Colonic mucosa (tissue), 4 donors: ENCODE measurements at regions not wholly inside any gene's neighbourhood (a gene's known extent, or its start where the extent isn't known, plus 50 kb on each side); places are given as distances from the start of the nearest gene placed in this dataset.

Experiments
- DNase-seq: peaks from one replicate; pipeline ENCODE4 v3.0.0-alpha.2; 2020
- H3K27ac ChIP-seq: fragments of 200-600 bp; one replicate; pipeline ENCODE4 v1.8.0; 2021
- H3K27me3 ChIP-seq: fragments of 200-600 bp; one replicate; pipeline ENCODE4 v1.8.0; 2021
- H3K36me3 ChIP-seq: fragments of 200-600 bp; one replicate; pipeline ENCODE4 v1.8.0; 2021
- H3K4me1 ChIP-seq: fragments of 200-600 bp; one replicate; pipeline ENCODE4 v1.8.0; 2021; ENCODE audit warnings: mild to moderate bottlenecking
- H3K4me3 ChIP-seq: fragments of 200-600 bp; one replicate; pipeline ENCODE4 v1.8.0; 2021
- H3K9ac ChIP-seq, 2 donors: one replicate each; pipeline ENCODE4 v1.7.0; 2013; ENCODE audit warnings: control low read depth in 2 of 2, low read depth in 2 of 2, low read length in 2 of 2
- H3K9me3 ChIP-seq: fragments of 200-600 bp; one replicate; pipeline ENCODE4 v1.8.0; 2021
- intact Hi-C: fragments of 100-400 bp; cut with DNase I; formaldehyde crosslinking; loops from one replicate; pipeline ENCODE4 v1.14.1; 2022
- TF ChIP-seq, protein P1 (sequence below): fragments of 200-600 bp; IDR thresholded peaks from one replicate; pipeline ENCODE4 v1.8.0; 2022; ENCODE audit warnings: antibody characterized with exemption, mild to moderate bottlenecking
- donor health status: healthy.
- donor health status: DM: no; HTN: no; CAD: no.
- donor health status: DM: no; HTN: no; CAD: no.

DNA sequence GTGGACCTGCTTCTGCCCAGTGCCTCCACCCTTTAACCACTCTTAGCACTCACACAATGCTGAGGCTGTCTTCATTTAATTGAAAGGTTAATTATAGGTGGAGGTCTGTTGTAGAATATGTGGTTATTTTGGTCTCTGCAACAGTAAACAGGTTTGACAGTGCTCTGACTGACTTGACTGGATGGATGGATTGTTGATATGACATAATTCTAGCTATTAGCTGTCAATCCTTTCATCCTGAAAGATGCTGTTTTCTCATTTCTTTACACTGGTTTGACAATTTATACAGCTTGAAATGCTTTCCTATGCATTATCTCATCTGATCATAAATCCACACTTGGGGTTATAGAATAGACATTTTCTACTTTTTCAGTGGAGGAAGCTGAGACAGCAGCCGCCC, 210.7 kb downstream of the CDH26 start:
- H3K36me3 ChIP-seq: no peaks in the 10 kb centered on the region
- intact Hi-C loops: no loop called here
- TF ChIP-seq, protein P1, sequence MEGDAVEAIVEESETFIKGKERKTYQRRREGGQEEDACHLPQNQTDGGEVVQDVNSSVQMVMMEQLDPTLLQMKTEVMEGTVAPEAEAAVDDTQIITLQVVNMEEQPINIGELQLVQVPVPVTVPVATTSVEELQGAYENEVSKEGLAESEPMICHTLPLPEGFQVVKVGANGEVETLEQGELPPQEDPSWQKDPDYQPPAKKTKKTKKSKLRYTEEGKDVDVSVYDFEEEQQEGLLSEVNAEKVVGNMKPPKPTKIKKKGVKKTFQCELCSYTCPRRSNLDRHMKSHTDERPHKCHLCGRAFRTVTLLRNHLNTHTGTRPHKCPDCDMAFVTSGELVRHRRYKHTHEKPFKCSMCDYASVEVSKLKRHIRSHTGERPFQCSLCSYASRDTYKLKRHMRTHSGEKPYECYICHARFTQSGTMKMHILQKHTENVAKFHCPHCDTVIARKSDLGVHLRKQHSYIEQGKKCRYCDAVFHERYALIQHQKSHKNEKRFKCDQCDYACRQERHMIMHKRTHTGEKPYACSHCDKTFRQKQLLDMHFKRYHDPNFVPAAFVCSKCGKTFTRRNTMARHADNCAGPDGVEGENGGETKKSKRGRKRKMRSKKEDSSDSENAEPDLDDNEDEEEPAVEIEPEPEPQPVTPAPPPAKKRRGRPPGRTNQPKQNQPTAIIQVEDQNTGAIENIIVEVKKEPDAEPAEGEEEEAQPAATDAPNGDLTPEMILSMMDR: no peak
- no peak overlapping the region for H3K27ac ChIP-seq
- no peaks in the 10 kb centered on the region for H3K4me1 ChIP-seq
- peaks cover 3% of the 10 kb centered on the region for H3K27me3 ChIP-seq
- DNase-seq: no peak
- H3K9me3 ChIP-seq: no peaks in the 10 kb centered on the region
- no peak overlapping the region for H3K4me3 ChIP-seq
- no peak overlapping the region for H3K9ac ChIP-seq

DNA sequence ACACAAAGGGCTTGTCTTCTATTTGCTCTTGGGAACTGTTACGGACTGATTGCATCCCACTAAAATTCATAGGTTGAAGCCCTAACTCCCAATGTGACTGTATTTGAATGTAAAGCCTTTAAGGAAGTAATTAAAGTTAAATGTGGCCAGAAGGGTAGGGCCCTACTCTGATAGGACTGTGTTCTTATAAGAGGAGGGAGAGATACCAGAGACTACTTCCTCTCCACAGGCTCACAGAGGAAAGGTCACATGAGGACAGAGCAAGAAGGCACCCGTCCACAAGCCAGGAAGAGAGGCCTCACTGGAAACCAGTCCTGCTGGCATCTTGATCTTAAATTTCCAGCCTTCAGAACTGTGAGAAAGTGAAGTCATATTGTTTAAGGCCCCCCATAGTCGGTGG, 211.9 kb downstream of the CDH26 start:
- Histone ChIP-seq H3K27ac (no peak overlapping the region), H3K4me1 (no peaks in the 10 kb centered on the region), H3K27me3 (peaks cover under 1% of the 10 kb centered on the region), H3K4me3 (no peak overlapping the region), H3K9me3 (no peaks in the 10 kb centered on the region), H3K9ac (no peak overlapping the region), H3K36me3 (no peaks in the 10 kb centered on the region)
- intact Hi-C loops: no loop called here
- TF ChIP-seq, protein P1: no peak
- peak; percentile 19 for DNase-seq

DNA sequence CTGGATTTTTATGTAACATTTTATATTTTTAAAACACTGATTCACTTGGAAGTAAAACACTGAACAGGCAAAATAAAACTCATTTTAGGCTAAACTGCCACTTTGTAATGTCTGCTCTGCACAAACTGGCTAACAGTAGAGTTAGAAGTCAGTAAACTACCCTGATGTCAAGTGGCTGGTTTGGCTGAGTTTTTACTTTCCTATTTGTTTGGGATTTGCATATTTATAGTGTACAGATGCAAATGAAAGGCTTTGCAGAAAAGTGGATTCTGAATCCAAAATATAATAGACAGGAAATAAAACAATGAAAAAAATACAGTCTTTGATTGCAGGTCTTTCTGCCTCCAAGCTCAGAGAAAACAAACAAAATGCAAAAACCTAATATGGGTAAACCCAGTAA, 213.1 kb downstream of the CDH26 start:
- no peaks in the 10 kb centered on the region for H3K27me3 ChIP-seq
- H3K4me1 ChIP-seq: no peaks in the 10 kb centered on the region
- H3K9ac ChIP-seq: no peak overlapping the region
- no peaks in the 10 kb centered on the region for H3K9me3 ChIP-seq
- no peak overlapping the region for H3K27ac ChIP-seq
- intact Hi-C loops: no loop called here
- H3K36me3 ChIP-seq: no peaks in the 10 kb centered on the region
- TF ChIP-seq, protein P1: no peak
- no peak overlapping the region for H3K4me3 ChIP-seq
- DNase-seq: no peak

DNA sequence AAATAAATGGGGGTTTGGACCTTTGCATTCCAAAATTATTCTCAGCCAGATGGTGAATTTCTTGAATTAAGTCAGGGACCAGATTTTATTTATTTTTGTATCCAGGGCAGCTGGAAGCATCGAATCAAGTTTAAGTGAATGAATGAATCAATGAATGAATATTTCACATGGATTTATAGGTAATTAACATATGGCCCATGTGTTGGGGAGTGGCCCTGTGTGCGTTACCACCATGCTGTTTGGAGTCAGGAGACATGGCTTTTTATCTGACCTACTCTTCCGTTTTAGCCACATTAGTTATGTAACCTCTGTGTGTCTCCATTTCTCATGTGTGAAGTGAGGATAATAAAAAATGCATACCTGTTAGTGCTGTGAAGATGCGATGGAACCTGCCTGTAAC, 213.5 kb downstream of the CDH26 start:
- no peaks in the 10 kb centered on the region for H3K36me3 ChIP-seq
- H3K9me3 ChIP-seq: no peaks in the 10 kb centered on the region
- H3K4me3 ChIP-seq: no peak overlapping the region
- no peaks in the 10 kb centered on the region for H3K4me1 ChIP-seq
- no peak overlapping the region for H3K27ac ChIP-seq
- no peak overlapping the region for H3K9ac ChIP-seq
- DNase-seq: no peak
- H3K27me3 ChIP-seq: no peaks in the 10 kb centered on the region
- TF ChIP-seq, protein P1: no peak
- intact Hi-C loops: no loop called here

DNA sequence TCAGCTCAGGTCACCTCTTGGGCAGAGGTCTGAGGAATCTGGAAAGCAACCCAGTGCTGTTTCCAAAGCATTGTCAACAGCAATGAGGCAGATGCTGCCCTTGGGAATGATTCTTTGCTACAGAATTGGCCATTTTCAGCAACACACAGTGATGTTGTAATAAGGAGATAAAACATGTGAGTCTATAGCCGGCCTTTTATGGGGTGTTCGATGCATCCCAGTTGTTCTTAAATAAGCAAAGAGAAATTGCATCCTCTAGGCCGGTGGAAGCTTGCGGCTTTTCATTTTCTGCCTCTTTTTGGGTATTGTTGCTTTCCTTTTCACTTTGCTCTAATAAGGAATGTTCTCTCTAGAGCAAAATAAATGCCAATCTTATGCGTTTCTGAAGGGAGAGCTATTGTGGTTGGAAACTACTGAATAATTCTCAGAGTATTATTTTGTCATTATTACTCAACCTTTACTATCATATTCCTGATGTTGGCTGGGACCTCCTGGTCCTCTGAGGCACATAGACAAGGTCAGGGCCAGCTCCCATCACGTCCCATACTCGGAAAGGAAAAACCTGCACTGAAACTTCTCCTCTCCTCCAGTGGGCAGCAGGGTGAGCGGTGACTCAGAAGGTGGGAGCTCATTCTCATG, 214.2 kb downstream of the CDH26 start:
- no peak for DNase-seq

More for the DNA sequence above, 214.2 kb downstream of the CDH26 start:
- Histone ChIP-seq H3K36me3 (no peaks in the 10 kb centered on the region), H3K9me3 (no peaks in the 10 kb centered on the region), H3K27me3 (no peaks in the 10 kb centered on the region), H3K9ac (no peak overlapping the region), H3K27ac (no peak overlapping the region), H3K4me1 (no peaks in the 10 kb centered on the region), H3K4me3 (no peak overlapping the region)
- intact Hi-C loops: no loop called here
- TF ChIP-seq, protein P1: no peak
